T-helper 1 cell treated with Interleukin-12 subunit alpha and Interleukin-12 subunit beta and Interleukin-4 antibody, amounts not matched to agents 30 ng/mL and 1 ng/mL, for 36 hours (primary cell): ENCODE measurements at regions not wholly inside any gene's neighbourhood (a gene's known extent, or its start where the extent isn't known, plus 50 kb on each side); places are given as distances from the start of the nearest gene placed in this dataset.

Experiments
- intact Hi-C: fragments of 100-400 bp; cut with micrococcal nuclease; formaldehyde crosslinking; loops from one replicate; pipeline ENCODE4 v1.15.1; 2024

DNA sequence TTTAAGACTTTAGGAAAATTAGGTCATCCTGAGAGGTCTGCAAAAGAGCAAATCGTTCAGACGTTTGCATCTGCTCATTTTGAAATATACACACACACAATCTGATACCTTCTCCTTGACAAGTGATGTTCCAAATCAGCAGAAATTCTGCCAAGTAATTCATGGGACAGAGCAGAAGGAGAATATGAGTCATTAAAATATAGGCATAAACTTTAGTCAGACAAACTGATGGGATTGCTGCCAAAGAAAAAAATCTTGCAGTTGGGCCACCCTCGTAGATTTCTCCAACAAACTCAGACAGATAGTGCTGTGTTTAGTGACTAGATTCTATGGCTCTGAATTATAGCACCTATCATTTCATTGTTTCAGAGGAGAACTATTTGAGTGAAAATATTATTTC, 336.3 kb downstream of the NYAP2 start:
- intact Hi-C loops: no loop called here

DNA sequence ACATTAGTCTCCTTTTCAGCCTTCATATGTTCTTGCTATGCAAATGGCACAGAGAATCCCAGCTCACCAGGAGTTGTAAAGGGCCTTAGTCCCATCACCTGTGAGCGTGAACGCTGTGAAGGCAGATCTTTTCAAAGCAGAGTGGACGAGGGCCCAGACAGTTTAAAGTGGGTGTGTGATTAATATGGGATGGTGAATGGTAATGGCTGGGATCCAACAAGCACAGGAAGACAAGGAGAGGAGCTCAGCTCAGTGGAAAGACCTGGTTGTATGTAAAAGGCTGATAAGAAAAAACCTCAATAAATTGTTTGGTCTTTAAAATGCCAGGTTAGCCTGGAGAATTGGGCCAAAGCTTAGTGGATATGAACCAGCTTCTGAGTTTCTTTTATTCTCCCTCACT, 326.2 kb downstream of the NYAP2 start:
- intact Hi-C loops: no loop called here
